PFSK-1 (cell line): ENCODE measurements at regions not wholly inside any gene's neighbourhood (a gene's known extent, or its start where the extent isn't known, plus 50 kb on each side); places are given as distances from the start of the nearest gene placed in this dataset.

Experiments used
- FOXP2 ChIP-seq: optimal IDR thresholded peaks from 2 replicates; pipeline ENCODE3; 2011; ENCODE audit warnings: borderline replicate concordance, control low read depth, inconsistent platforms; ENCODE audit not compliant: insufficient read depth; ENCODE audit errors: extremely low read length, extremely low read depth
- POLR2AphosphoS5 ChIP-seq: IDR thresholded peaks from 2 replicates; pipeline ENCODE4 v1.6.1; 2012; ENCODE audit warnings: low read depth, mild to moderate bottlenecking, control low read depth, low read length, moderate library complexity
- REST ChIP-seq, 2 experiments: IDR thresholded peaks; 2 replicates each; pipeline versions ENCODE4 v1.6.1 to v1.8.0; 2011 to 2012; ENCODE audit warnings: low read depth in 2 of 2, low read length in 2 of 2, control low read depth in 1 of 2, inconsistent platforms in 1 of 2, mild to moderate bottlenecking in 1 of 2, moderate library complexity in 1 of 2; ENCODE audit not compliant: insufficient read depth in 1 of 2
- SIN3A ChIP-seq: IDR thresholded peaks from 2 replicates; pipeline ENCODE4 v1.6.1; 2012; ENCODE audit warnings: mild to moderate bottlenecking, low read length, moderate library complexity, borderline replicate concordance; ENCODE audit not compliant: insufficient read depth
- TAF1 ChIP-seq: IDR thresholded peaks from 2 replicates; pipeline ENCODE4 v1.6.1; 2012; ENCODE audit warnings: low read length, control low read depth, borderline replicate concordance; ENCODE audit not compliant: insufficient read depth

GRCh38 chr3:160098261-160098908, 109.8 kb downstream of the IL12A start:
- TF ChIP-seq TAF1 (no peak), SIN3A (no peak), POLR2AphosphoS5 (no peak), REST (IDR thresholded peaks at IDR 0.05; ENCODE audit: insufficient read depth in 1 of 2, low read depth in 2 of 2, low read length in 2 of 2) (no peak), FOXP2 (no peak)
